ENCODE measurements at regions not wholly inside any gene's neighbourhood (a gene's known extent, or its start where the extent isn't known, plus 50 kb on each side); places are given as distances from the start of the nearest gene placed in this dataset.
A peak's percentile ranks its signal among the peaks of the same experiment; 100 is the strongest.

DNA sequence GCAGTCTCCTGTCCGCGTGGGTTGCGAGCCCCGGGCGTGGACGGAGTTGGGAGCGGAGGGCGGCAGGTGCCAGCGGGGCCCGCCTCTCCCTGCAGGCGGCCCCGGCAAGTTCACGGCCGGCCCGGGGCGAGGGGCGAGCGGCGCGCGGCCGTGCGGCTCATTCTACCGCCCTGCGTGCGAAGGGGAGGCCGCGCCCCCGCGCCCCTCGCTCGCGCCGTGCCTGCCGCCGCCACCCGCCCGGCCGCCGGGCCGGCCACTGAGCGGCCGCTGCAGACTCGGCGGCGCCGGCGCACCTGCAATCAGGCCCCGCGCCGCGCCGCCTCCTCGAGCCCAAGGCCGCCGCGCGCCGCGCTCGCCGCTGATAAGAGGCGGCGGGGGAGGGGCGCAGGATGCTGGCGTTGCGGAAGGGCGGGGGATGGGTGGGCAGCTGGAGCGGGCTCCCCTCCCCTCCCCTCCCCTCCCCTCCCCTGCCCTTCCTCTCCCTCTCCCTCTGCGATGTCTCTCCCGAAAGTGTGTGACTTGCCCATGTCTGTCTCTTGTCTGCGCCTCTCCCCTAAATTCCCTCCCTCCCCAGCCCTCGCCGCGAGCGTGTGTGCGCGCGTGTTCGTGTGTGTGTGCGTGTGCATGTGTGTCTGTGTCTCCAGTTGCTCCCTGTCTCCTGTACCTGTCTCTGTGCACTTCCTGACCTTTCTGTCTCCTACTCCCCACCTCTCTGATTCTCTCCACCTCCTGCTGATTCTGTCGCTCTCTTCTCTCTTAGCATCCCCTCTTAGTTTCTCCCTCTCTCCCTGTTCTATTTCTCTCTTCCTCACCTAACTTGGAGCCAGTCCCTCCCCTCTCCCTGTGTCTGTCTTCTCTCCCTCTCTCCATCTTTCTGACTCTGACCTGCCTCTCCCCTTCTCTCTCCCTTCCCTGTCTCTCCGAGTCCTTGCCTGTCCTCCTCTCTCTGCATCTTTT, 768.1 kb upstream of the TBX3 start:
- ChIA-PET CTCF (ENCODE audit: partially characterized antibody) (no interaction called here), POLR2A (ENCODE audit: partially characterized antibody) (no interaction called here)
- Histone ChIP-seq H3K79me2 (ENCODE audit: control insufficient read depth in 1 of 2, insufficient read depth in 2 of 2, low read length in 2 of 2) (no peaks in the 10 kb centered on the region), H3K9ac (replicated peaks in 1 of 4; ENCODE audit: extremely low read depth in 1 of 4, low read depth in 3 of 4, low read length in 3 of 4) (peak overlapping the region in 2 of 4 experiments; percentile 13 to 49; a peak in 3 of 7 replicates), H2BK20ac (ENCODE audit: low read length) (peak overlapping the region; percentile 89; the same call in 1 of the 2 replicates), H3K4me1 (replicated peaks in 1 of 4; ENCODE audit: control insufficient read depth in 3 of 4, insufficient read depth in 4 of 4, low read length in 3 of 4) (peaks cover 9 to 26% (median 20%) of the 10 kb centered on the region in 4 experiments), H3K56ac (replicated peaks; ENCODE audit: insufficient read length, low read depth, low read length) (no peak overlapping the region), H3K4ac (replicated peaks; ENCODE audit: insufficient read length, low read depth, low read length) (no peak overlapping the region), H3K18ac (ENCODE audit: extremely low read depth, low read length) (peak overlapping the region; percentile 90; the same call in 1 of the 2 replicates), H3K4me3 (ENCODE audit: extremely low read depth in 1 of 4, insufficient read depth in 2 of 4, low read depth in 3 of 4, low read length in 4 of 4) (peak overlapping the region; percentile 50 to 62 (median 60)), H2AFZ (ENCODE audit: low read length) (peak overlapping the region; percentile 94), H3K23ac (ENCODE audit: insufficient read length) (no peak overlapping the region), H3K4me2 (ENCODE audit: insufficient read depth in 1 of 2, low read depth in 2 of 2, low read length in 2 of 2) (peak overlapping the region; percentile 91 to 100), H3K79me1 (ENCODE audit: low read depth, low read length) (no peaks in the 10 kb centered on the region), H2AK5ac (ENCODE audit: low read depth, low read length) (no peak overlapping the region), H2BK120ac (replicated peaks; ENCODE audit: low read depth, low read length) (no peak overlapping the region), H3K23me2 (ENCODE audit: low read depth, low read length) (peaks cover 10% of the 10 kb centered on the region; the same call in 1 of the 2 replicates), H3K27me3 (replicated peaks in 1 of 4; ENCODE audit: control insufficient read depth in 3 of 4, extremely low read depth in 1 of 4, insufficient read depth in 3 of 4, low read length in 3 of 4) (peaks cover 0 to 20% (median 11%) of the 10 kb centered on the region in 4 experiments; a peak in 5 of 7 replicates), H3K9me3 (ENCODE audit: insufficient read depth in 2 of 2, low read depth in 1 of 2, low read length in 1 of 2) (no peaks in the 10 kb centered on the region), H4K91ac (replicated peaks; ENCODE audit: insufficient read length, low read length) (peak overlapping the region; percentile 52), H2BK12ac (ENCODE audit: low read depth, low read length) (peak overlapping the region; percentile 89; the same call in 1 of the 2 replicates), H4K8ac (ENCODE audit: extremely low read depth, insufficient read depth, low read length) (no peak overlapping the region), H3K27ac (ENCODE audit: low read depth, low read length) (no peak overlapping the region), H4K20me1 (replicated peaks in 1 of 2; ENCODE audit: control insufficient read depth in 1 of 2, insufficient read depth in 2 of 2, low read length in 2 of 2) (no peaks in the 10 kb centered on the region), H2BK15ac (ENCODE audit: low read length) (0 out of 2 replicates have a peak overlapping the region, but pooled peaks have one; percentile 75), H3K14ac (ENCODE audit: insufficient read length) (no peak overlapping the region), H2BK5ac (ENCODE audit: low read depth, low read length) (peak overlapping the region; percentile 94; the same call in 1 of the 2 replicates), H4K5ac (ENCODE audit: insufficient read length, low read depth, low read length) (no peak overlapping the region), H3K36me3 (ENCODE audit: control insufficient read depth in 2 of 4, insufficient read depth in 4 of 4, low read length in 3 of 4) (no peaks in the 10 kb centered on the region)
- FAIRE-seq (no peak), DNase-seq (ENCODE audit: low read depth in 1 of 2, low spot score in 2 of 2) (peak in 1 of 2 experiments; percentile 66)
- WGBS, 2 experiments (ENCODE audit: extremely low coverage in 1 of 2, insufficient coverage in 1 of 2, insufficient read length in 1 of 2, insufficient replicate concordance in 2 of 2, low coverage in 1 of 2, low lambda C conversion rate in 2 of 2, missing lambda C conversion rate in 1 of 2) = 1% methylated on average over 28 of the region's 83 CpGs; no CpG with 5 or more reads in 1 of the 2 experiments
- TF ChIP-seq KDM4A (IDR thresholded peaks at IDR 0.05; ENCODE audit: low read depth, low read length, severe bottlenecking) (peak; percentile 51), SP2 (IDR thresholded peaks at IDR 0.05; ENCODE audit: low read length) (no peak), NANOG (IDR thresholded peaks at IDR 0.05; ENCODE audit: insufficient read depth, low read depth, low read length, poor library complexity, severe bottlenecking) (no peak), EGR1 (IDR thresholded peaks at IDR 0.05; ENCODE audit: borderline replicate concordance, low read depth, low read length) (no peak)

Measured in H1 (cell line).